Central memory CD4-positive, alpha-beta T cell (primary cell): ENCODE measurements at regions not wholly inside any gene's neighbourhood (a gene's known extent, or its start where the extent isn't known, plus 50 kb on each side); places are given as distances from the start of the nearest gene placed in this dataset.

Source experiments
- DNase-seq: peaks from one replicate; pipeline ENCODE4 v3.0.0; 2022

GRCh38 chr20:59508729-59509128 is 95.6 kb upstream of the PHACTR3 start:
- no peak for DNase-seq

GRCh38 chr20:59512651-59513050 is 91.7 kb upstream of the PHACTR3 start:
- no peak for DNase-seq

GRCh38 chr20:59514554-59514953 is 89.8 kb upstream of the PHACTR3 start:
- DNase-seq, result no peak

GRCh38 chr20:59515013-59515905 is 89.1 kb upstream of the PHACTR3 start:
- no peak for DNase-seq

- no peak for DNase-seq
Measured at GRCh38 chr20:59515906-59516209, 88.5 kb upstream of the PHACTR3 start.

GRCh38 chr20:59518881-59519706 is 85.2 kb upstream of the PHACTR3 start:
- peak; percentile 10 for DNase-seq

GRCh38 chr20:59519707-59520014 is 84.7 kb upstream of the PHACTR3 start:
- DNase-seq, result no peak

- no peak for DNase-seq
Measured at GRCh38 chr20:59520814-59521213, 83.5 kb upstream of the PHACTR3 start.

- no peak for DNase-seq
Measured at GRCh38 chr20:59525500-59526241, 78.7 kb upstream of the PHACTR3 start.

- DNase-seq, result no peak
Measured at GRCh38 chr20:59526242-59527225, 77.8 kb upstream of the PHACTR3 start.

- DNase-seq, result no peak
Measured at GRCh38 chr20:59530782-59531181, 73.6 kb upstream of the PHACTR3 start.

- DNase-seq, result no peak
Measured at GRCh38 chr20:59537991-59538390, 66.3 kb upstream of the PHACTR3 start.

GRCh38 chr20:59547596-59547995 is 56.7 kb upstream of the PHACTR3 start:
- DNase-seq, result no peak
